Endothelial cell of umbilical vein (primary cell): ENCODE measurements at regions not wholly inside any gene's neighbourhood (a gene's known extent, or its start where the extent isn't known, plus 50 kb on each side); places are given as distances from the start of the nearest gene placed in this dataset.

Experiments used
- POLR2A ChIP-seq: IDR thresholded peaks from 2 replicates; pipeline ENCODE4 v1.6.1; 2012; ENCODE audit warnings: low read depth, mild to moderate bottlenecking, control low read depth, low read length
- TF ChIP-seq, protein P1 (sequence below), 2 donors: IDR thresholded peaks; 1 replicate in 1 of 2; 2 replicates in 1 of 2; pipeline ENCODE4 v1.5.1; 2011; ENCODE audit warnings: low read length in 2 of 2, mild to moderate bottlenecking in 2 of 2, moderate library complexity in 2 of 2, control low read depth in 1 of 2, inconsistent platforms in 1 of 2, low read depth in 1 of 2; ENCODE audit not compliant: insufficient read depth in 1 of 2; ENCODE audit errors: extremely low read depth in 1 of 2

DNA sequence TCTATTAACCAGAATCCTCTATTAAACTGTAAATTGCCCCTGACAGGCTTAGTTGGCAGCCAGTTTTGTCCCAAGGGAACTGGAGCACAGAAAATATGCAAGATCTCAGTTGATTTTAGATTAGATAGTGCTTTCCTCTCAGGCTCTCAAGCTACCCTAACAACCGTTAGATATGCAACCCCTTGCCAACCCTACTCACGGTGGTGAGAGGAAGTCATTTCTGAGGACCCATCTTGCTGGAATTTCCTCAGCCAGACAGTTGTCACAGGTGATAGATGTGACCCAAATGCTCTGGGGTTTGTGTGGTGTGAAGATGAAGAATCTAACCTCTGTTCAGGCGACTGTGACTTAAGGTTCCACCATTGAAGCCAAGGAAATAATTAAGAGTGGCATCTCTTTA is 447.1 kb downstream of the MID1IP1 start:
- TF ChIP-seq, protein P1, sequence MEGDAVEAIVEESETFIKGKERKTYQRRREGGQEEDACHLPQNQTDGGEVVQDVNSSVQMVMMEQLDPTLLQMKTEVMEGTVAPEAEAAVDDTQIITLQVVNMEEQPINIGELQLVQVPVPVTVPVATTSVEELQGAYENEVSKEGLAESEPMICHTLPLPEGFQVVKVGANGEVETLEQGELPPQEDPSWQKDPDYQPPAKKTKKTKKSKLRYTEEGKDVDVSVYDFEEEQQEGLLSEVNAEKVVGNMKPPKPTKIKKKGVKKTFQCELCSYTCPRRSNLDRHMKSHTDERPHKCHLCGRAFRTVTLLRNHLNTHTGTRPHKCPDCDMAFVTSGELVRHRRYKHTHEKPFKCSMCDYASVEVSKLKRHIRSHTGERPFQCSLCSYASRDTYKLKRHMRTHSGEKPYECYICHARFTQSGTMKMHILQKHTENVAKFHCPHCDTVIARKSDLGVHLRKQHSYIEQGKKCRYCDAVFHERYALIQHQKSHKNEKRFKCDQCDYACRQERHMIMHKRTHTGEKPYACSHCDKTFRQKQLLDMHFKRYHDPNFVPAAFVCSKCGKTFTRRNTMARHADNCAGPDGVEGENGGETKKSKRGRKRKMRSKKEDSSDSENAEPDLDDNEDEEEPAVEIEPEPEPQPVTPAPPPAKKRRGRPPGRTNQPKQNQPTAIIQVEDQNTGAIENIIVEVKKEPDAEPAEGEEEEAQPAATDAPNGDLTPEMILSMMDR (IDR thresholded peaks at IDR 0.05; ENCODE audit: extremely low read depth in 1 of 2, insufficient read depth in 1 of 2, low read depth in 1 of 2, low read length in 2 of 2): no peak
- no peak for TF ChIP-seq POLR2A
